Liver (tissue), 8 donors: ENCODE measurements at regions not wholly inside any gene's neighbourhood (a gene's known extent, or its start where the extent isn't known, plus 50 kb on each side); places are given as distances from the start of the nearest gene placed in this dataset.

ENCODE experiments used
- DNase-seq: peaks from one replicate; pipeline ENCODE4 v3.0.0-alpha.2; 2017; ENCODE audit warnings: low spot score
- H3K27ac ChIP-seq, 2 donors: one replicate each; pipeline ENCODE4 v1.7.0; 2013; ENCODE audit warnings: inconsistent platforms in 2 of 2, low read length in 2 of 2, control low read depth in 1 of 2, low read depth in 1 of 2, mild to moderate bottlenecking in 1 of 2
- H3K27me3 ChIP-seq, 4 donors: one replicate each; pipeline versions ENCODE4 v1.6.1 to v1.7.0; 2013; ENCODE audit warnings: low read length in 3 of 4, inconsistent platforms in 1 of 4, mild to moderate bottlenecking in 1 of 4, moderate library complexity in 1 of 4; ENCODE audit not compliant: control insufficient read depth in 4 of 4, insufficient read depth in 4 of 4
- H3K36me3 ChIP-seq, 4 donors: one replicate each; pipeline versions ENCODE4 v1.6.1 to v1.7.0; 2013; ENCODE audit warnings: low read length in 3 of 4, mild to moderate bottlenecking in 3 of 4, low read depth in 1 of 4, moderate library complexity in 1 of 4; ENCODE audit not compliant: control insufficient read depth in 4 of 4, insufficient read depth in 3 of 4
- H3K4me1 ChIP-seq, 4 donors: one replicate each; pipeline versions ENCODE4 v1.6.1 to v1.7.0; 2013; ENCODE audit warnings: low read length in 3 of 4, mild to moderate bottlenecking in 3 of 4, moderate library complexity in 1 of 4; ENCODE audit not compliant: control insufficient read depth in 4 of 4, insufficient read depth in 4 of 4
- H3K4me3 ChIP-seq, 3 donors: one replicate each; pipeline versions ENCODE4 v1.6.1 to v1.7.0; 2013; ENCODE audit warnings: low read length in 3 of 3, control low read depth in 1 of 3, low read depth in 1 of 3, mild to moderate bottlenecking in 1 of 3
- H3K9ac ChIP-seq, 2 donors: one replicate each; pipeline ENCODE4 v1.7.0; 2013; ENCODE audit warnings: low read length in 2 of 2, mild to moderate bottlenecking in 2 of 2, moderate library complexity in 2 of 2, control low read depth in 1 of 2, low read depth in 1 of 2
- H3K9me3 ChIP-seq, 4 donors: one replicate each; pipeline versions ENCODE4 v1.6.1 to v1.7.0; 2013; ENCODE audit warnings: low read length in 3 of 4; ENCODE audit not compliant: control insufficient read depth in 4 of 4
- ATF3 ChIP-seq: IDR thresholded peaks from 2 replicates; pipeline ENCODE4 v1.6.1; 2016; ENCODE audit warnings: antibody characterized with exemption
- CTCF ChIP-seq: fragments of 150-350 bp; IDR thresholded peaks from 2 replicates; pipeline ENCODE4 v1.5.1; 2017; ENCODE audit warnings: improper control_type of control experiment, low read depth, low read length; ENCODE audit not compliant: missing input control
- EGR1 ChIP-seq, 2 donors: IDR thresholded peaks; 2 replicates each; pipeline ENCODE4 v1.6.1; 2016 to 2018; ENCODE audit warnings: antibody characterized with exemption in 2 of 2, low read depth in 2 of 2
- FOXA1 ChIP-seq: IDR thresholded peaks from 2 replicates; pipeline ENCODE4 v1.6.1; 2016; ENCODE audit warnings: antibody characterized with exemption
- FOXA2 ChIP-seq: IDR thresholded peaks from 2 replicates; pipeline ENCODE4 v1.6.1; 2016; ENCODE audit warnings: antibody characterized with exemption
- GABPA ChIP-seq, 2 donors: IDR thresholded peaks in 1 of 2; conservative IDR thresholded peaks in 1 of 2; 2 replicates each; pipeline ENCODE4 v1.6.1; 2016; ENCODE audit warnings: antibody characterized with exemption in 2 of 2, mild to moderate bottlenecking in 1 of 2, moderate library complexity in 1 of 2
- HNF4A ChIP-seq, 2 donors: conservative IDR thresholded peaks; 2 replicates each; pipeline ENCODE4 v1.6.1; 2016; ENCODE audit warnings: antibody characterized with exemption in 2 of 2, mild to moderate bottlenecking in 2 of 2
- HNF4G ChIP-seq: IDR thresholded peaks from 2 replicates; pipeline ENCODE4 v1.6.1; 2016; ENCODE audit warnings: antibody characterized with exemption
- JUND ChIP-seq, 2 donors: IDR thresholded peaks; 2 replicates each; pipeline ENCODE4 v1.6.1; 2016; ENCODE audit warnings: antibody characterized with exemption in 2 of 2
- MAX ChIP-seq: IDR thresholded peaks from 2 replicates; pipeline ENCODE4 v1.6.1; 2016; ENCODE audit warnings: antibody characterized with exemption
- NR2F2 ChIP-seq: IDR thresholded peaks from 2 replicates; pipeline ENCODE4 v1.6.1; 2016; ENCODE audit warnings: antibody characterized with exemption
- RAD21 ChIP-seq, 2 donors: IDR thresholded peaks; 2 replicates each; pipeline ENCODE4 v1.6.1; 2016; ENCODE audit warnings: antibody characterized with exemption in 2 of 2, mild to moderate bottlenecking in 2 of 2
- REST ChIP-seq: IDR thresholded peaks from 2 replicates; pipeline ENCODE4 v1.6.1; 2016; ENCODE audit warnings: antibody characterized with exemption, mild to moderate bottlenecking
- RXRA ChIP-seq, 2 donors: IDR thresholded peaks; 2 replicates each; pipeline ENCODE4 v1.6.1; 2017 to 2018; ENCODE audit warnings: antibody characterized with exemption in 2 of 2, mild to moderate bottlenecking in 1 of 2
- SP1 ChIP-seq: IDR thresholded peaks from 2 replicates; pipeline ENCODE4 v1.6.1; 2018; ENCODE audit warnings: antibody characterized with exemption, mild to moderate bottlenecking
- TAF1 ChIP-seq: conservative IDR thresholded peaks from 2 replicates; pipeline ENCODE4 v1.6.1; 2016; ENCODE audit warnings: antibody characterized with exemption, mild to moderate bottlenecking
- YY1 ChIP-seq: IDR thresholded peaks from 2 replicates; pipeline ENCODE4 v1.6.1; 2016; ENCODE audit warnings: antibody characterized with exemption, mild to moderate bottlenecking
- ZBTB33 ChIP-seq: IDR thresholded peaks from 2 replicates; pipeline ENCODE4 v1.6.1; 2016; ENCODE audit warnings: antibody characterized with exemption
- WGBS: extraction: QIAGEN DNeasy Blood & Tissue Kit; methylation state at CpG from one replicate; pipeline ENCODE4 v1.1.7; 2013; 5-methylcytosine and 5-hydroxymethylcytosine counted together
- donor health status: healthy.
- donor health status: healthy.
- donor health status: healthy.
- donor health status: healthy.
- donor health status: healthy.

GRCh38 chr3:35042210-35042991, 596.9 kb upstream of the ARPP21 start (continued):
- peak; percentile 7 for TF ChIP-seq REST
- TF ChIP-seq TAF1, result no peak
- TF ChIP-seq JUND (IDR thresholded peaks at IDR 0.05), result peak; percentile 3 to 60

- no peak for TF ChIP-seq TAF1
- TF ChIP-seq SP1, result no peak
- no peak for TF ChIP-seq FOXA2
- no peak for TF ChIP-seq ATF3
- TF ChIP-seq YY1, result no peak
- no peak for TF ChIP-seq NR2F2
- no peak for TF ChIP-seq HNF4G
- no peak for TF ChIP-seq REST
- no peak for TF ChIP-seq ZBTB33
- no peak for TF ChIP-seq JUND (IDR thresholded peaks at IDR 0.05)
- no peak for TF ChIP-seq HNF4A (conservative IDR thresholded peaks at IDR 0.05)
- no peak for TF ChIP-seq CTCF
- TF ChIP-seq RXRA (IDR thresholded peaks at IDR 0.05), result no peak
- no peak for TF ChIP-seq RAD21 (IDR thresholded peaks at IDR 0.05)
- TF ChIP-seq FOXA1, result no peak
- TF ChIP-seq EGR1 (IDR thresholded peaks at IDR 0.05; ENCODE audit: low read depth in 2 of 2), result no peak
- TF ChIP-seq MAX, result no peak
- TF ChIP-seq GABPA (IDR thresholded peaks at IDR 0.05 in 1 of 2, conservative IDR thresholded peaks at IDR 0.05 in 1 of 2), result no peak
- Histone ChIP-seq H3K4me1 (peaks cover 0 to 15% (median 13%) of the 10 kb centered on the region in 4 donors), H3K9ac (no peak overlapping the region)
These were observed 596.3 kb upstream of the ARPP21 start for GRCh38 chr3:35043040-35043439.

More at GRCh38 chr3:35043040-35043439, 596.3 kb upstream of the ARPP21 start:
- Histone ChIP-seq H3K27me3 (no peaks in the 10 kb centered on the region), H3K4me3 (no peak overlapping the region), H3K9me3 (no peaks in the 10 kb centered on the region), H3K27ac (peak overlapping the region in 1 of 2 donors; percentile 42), H3K36me3 (no peaks in the 10 kb centered on the region)
- no peak for DNase-seq
- 88% methylated on average over 2 of the region's 2 CpGs for WGBS
